Kidney (tissue), 13 donors: ENCODE measurements at regions not wholly inside any gene's neighbourhood (a gene's known extent, or its start where the extent isn't known, plus 50 kb on each side); places are given as distances from the start of the nearest gene placed in this dataset.
A peak's percentile ranks its signal among the peaks of the same experiment; 100 is the strongest.

ENCODE experiments used
- DNase-seq, 5 donors: peaks; one replicate each; pipeline ENCODE4 v3.0.0-alpha.2; 2013 to 2020
- FAIRE-seq: peaks from 2 replicates; lab custom pipeline; 2012; peaks lifted over from hg19 to GRCh38; lab: Jason Lieb, UNC
- H3K27ac ChIP-seq, 2 donors: one replicate each; pipeline ENCODE4 v1.7.0; 2013; ENCODE audit warnings: low read depth in 2 of 2, low read length in 2 of 2, inconsistent platforms in 1 of 2
- H3K27me3 ChIP-seq: one replicate; pipeline ENCODE4 v1.7.1; 2013; ENCODE audit warnings: low read length, inconsistent platforms; ENCODE audit not compliant: control insufficient read depth, insufficient read depth
- H3K36me3 ChIP-seq, 3 donors: one replicate each; pipeline versions ENCODE4 v1.7.0 to v1.7.1; 2013; ENCODE audit warnings: low read length in 3 of 3, control low read depth in 1 of 3, inconsistent platforms in 1 of 3; ENCODE audit not compliant: insufficient read depth in 3 of 3, control insufficient read depth in 2 of 3
- H3K4me1 ChIP-seq, 3 donors: one replicate each; pipeline versions ENCODE4 v1.7.0 to v1.7.1; 2013; ENCODE audit warnings: low read length in 3 of 3, inconsistent platforms in 1 of 3, low read depth in 1 of 3; ENCODE audit not compliant: control insufficient read depth in 2 of 3, insufficient read depth in 2 of 3
- H3K4me3 ChIP-seq, 3 donors: one replicate each; pipeline versions ENCODE4 v1.7.0 to v1.8.1; 2013; ENCODE audit warnings: low read length in 3 of 3, control low read depth in 1 of 3, inconsistent platforms in 1 of 3
- H3K9ac ChIP-seq, 3 donors: one replicate each; pipeline versions ENCODE4 v1.7.0 to v1.7.1; 2013; ENCODE audit warnings: low read length in 3 of 3, control low read depth in 1 of 3, inconsistent platforms in 1 of 3
- H3K9me3 ChIP-seq, 3 donors: one replicate each; pipeline versions ENCODE4 v1.7.0 to v1.7.1; 2013; ENCODE audit warnings: low read length in 3 of 3, control low read depth in 1 of 3, inconsistent platforms in 1 of 3; ENCODE audit not compliant: control insufficient read depth in 2 of 3, insufficient read depth in 1 of 3
- CTCF ChIP-seq: IDR thresholded peaks from 3 replicates; pipeline ENCODE4 v1.5.1; 2012; ENCODE audit warnings: mild to moderate bottlenecking, moderate library complexity, borderline replicate concordance; ENCODE audit not compliant: insufficient read depth; ENCODE audit errors: extremely low read depth
- intact Hi-C: fragments of 100-400 bp; cut with DNase I; formaldehyde crosslinking; loops from one replicate; pipeline ENCODE4 v1.11.1; 2022
- donor health status: control.
- donor health status: control.
- donor health status: control.
- donor health status: control.
- donor health status: control.
- donor health status: DM: yes; HTN: yes; CAD: no.
- donor health status: Normal renal cell carcinoma (clear cell type).

GRCh38 chr10:129253865-129254179 lies 213.2 kb upstream of the MGMT start:
- Histone ChIP-seq H3K36me3 (no peaks in the 10 kb centered on the region), H3K27me3 (no peaks in the 10 kb centered on the region), H3K4me3 (no peak overlapping the region), H3K27ac (no peak overlapping the region), H3K4me1 (no peaks in the 10 kb centered on the region), H3K9me3 (no peaks in the 10 kb centered on the region), H3K9ac (no peak overlapping the region)
- DNase-seq (no peak), FAIRE-seq (no peak)
- TF ChIP-seq CTCF = no peak
- intact Hi-C loops = no loop called here

DNA sequence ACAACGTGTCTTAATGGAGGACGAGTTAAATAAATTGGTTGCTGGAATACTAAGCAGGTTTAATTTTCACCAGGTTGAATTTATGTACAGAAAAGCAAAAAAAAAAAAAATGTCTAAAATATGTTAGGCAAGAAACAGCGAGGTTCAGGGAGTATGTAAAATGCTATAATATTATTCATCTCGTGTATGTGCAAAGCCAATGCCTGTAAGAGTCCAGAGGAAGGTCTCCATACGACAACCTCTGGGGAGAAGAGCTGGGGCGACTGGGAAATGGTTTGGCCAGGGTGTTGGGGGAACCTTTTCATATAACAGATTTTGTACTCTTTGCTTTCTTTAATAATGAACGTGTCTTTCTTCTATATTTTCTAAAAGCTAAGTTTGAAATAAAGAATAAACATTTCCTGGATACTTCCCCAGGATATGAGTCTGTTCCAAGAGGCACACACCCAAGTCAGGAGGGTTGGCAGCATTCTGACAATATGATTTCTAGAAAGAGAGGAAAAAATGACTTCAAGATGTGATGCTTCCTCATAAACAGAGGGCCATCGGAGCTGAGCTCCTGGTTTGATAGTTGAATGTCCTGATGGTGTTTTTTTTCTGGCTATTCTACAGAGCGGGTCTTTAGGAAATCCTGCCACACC lies 208.6 kb upstream of the MGMT start:
- Histone ChIP-seq H3K36me3 (no peaks in the 10 kb centered on the region), H3K4me3 (no peak overlapping the region), H3K9me3 (no peaks in the 10 kb centered on the region), H3K27ac (no peak overlapping the region), H3K4me1 (no peaks in the 10 kb centered on the region), H3K27me3 (no peaks in the 10 kb centered on the region), H3K9ac (no peak overlapping the region)
- no peak for FAIRE-seq
- intact Hi-C loops = no loop called here
- DNase-seq = peak in 1 of 5 donors; percentile 19
- TF ChIP-seq CTCF = no peak

DNA sequence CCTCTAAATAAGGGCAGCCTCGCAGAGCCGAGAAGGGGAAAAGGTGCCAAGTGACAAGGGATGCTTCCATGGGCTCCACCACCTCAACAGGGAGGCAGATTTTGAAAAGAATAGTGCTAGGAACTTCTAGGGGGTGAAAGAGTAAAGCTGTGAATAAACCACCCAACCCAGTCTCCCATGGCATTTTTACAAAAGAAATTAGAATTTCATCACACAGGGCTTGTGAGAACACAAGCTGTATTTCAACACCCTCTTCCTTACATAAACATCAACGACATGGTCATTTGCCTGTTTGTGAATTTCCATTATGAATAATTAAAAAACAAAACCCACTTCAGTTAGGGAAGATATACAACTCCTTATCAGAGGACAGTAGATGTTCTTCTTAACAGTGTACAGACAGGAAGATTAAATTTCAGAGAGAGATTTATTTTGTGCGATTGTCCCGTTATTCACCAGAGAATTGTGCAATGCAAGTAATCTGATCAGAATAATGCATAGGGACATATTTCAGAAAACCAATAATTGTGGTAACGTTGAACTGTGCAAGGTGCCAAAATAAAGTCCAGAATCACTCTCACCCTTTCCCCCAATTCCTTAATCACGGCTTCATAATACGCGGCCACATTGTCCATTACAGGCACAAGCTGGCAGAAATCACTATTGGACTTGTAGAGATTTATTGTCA lies 207.8 kb upstream of the MGMT start:
- H3K27ac ChIP-seq = no peak overlapping the region
- intact Hi-C loops = no loop called here
- FAIRE-seq = no peak

More for the DNA sequence above, 207.8 kb upstream of the MGMT start:
- Histone ChIP-seq H3K36me3 (no peaks in the 10 kb centered on the region), H3K4me1 (no peaks in the 10 kb centered on the region), H3K9ac (no peak overlapping the region), H3K27me3 (no peaks in the 10 kb centered on the region), H3K9me3 (no peaks in the 10 kb centered on the region), H3K4me3 (no peak overlapping the region)
- TF ChIP-seq CTCF = no peak
- DNase-seq = no peak
